Muscle of leg (tissue), 3 donors: ENCODE measurements at regions not wholly inside any gene's neighbourhood (a gene's known extent, or its start where the extent isn't known, plus 50 kb on each side); places are given as distances from the start of the nearest gene placed in this dataset.

Experiments
- DNase-seq: peaks from one replicate; pipeline ENCODE4 v3.0.0; 2013
- H3K27ac ChIP-seq: one replicate; pipeline ENCODE4 v1.5.1; 2013; ENCODE audit warnings: mild to moderate bottlenecking, low read length, control low read depth
- H3K27me3 ChIP-seq: one replicate; pipeline ENCODE4 v1.6.1; 2013; ENCODE audit warnings: low read length; ENCODE audit not compliant: control insufficient read depth, insufficient read depth
- H3K36me3 ChIP-seq: one replicate; pipeline ENCODE4 v1.6.1; 2013; ENCODE audit warnings: low read length; ENCODE audit not compliant: control insufficient read depth, insufficient read depth
- H3K4me1 ChIP-seq: one replicate; pipeline ENCODE4 v1.6.1; 2013; ENCODE audit warnings: low read length; ENCODE audit not compliant: control insufficient read depth, insufficient read depth
- H3K4me3 ChIP-seq: one replicate; pipeline ENCODE4 v1.5.1; 2013; ENCODE audit warnings: low read length, control low read depth
- H3K9me3 ChIP-seq: replicated peaks from 2 replicates; pipeline ENCODE4 v1.6.1; 2013; ENCODE audit warnings: low read depth, low read length; ENCODE audit not compliant: control insufficient read depth
- WGBS: methylation state at CpG from one replicate; pipeline ENCODE4 v1.1.5; 2013; ENCODE audit warnings: missing lambda C conversion rate; ENCODE audit not compliant: insufficient coverage; 5-methylcytosine and 5-hydroxymethylcytosine counted together

- no peak for DNase-seq
- no CpG with 5 or more reads among the region's 1 CpG for WGBS
- Histone ChIP-seq H3K4me1 (no peaks in the 10 kb centered on the region), H3K27ac (no peak overlapping the region), H3K27me3 (no peaks in the 10 kb centered on the region), H3K4me3 (no peak overlapping the region), H3K36me3 (no peaks in the 10 kb centered on the region), H3K9me3 (no peaks in the 10 kb centered on the region)
Observed at GRCh38 chrX:122666601-122667000, 517.5 kb upstream of the GRIA3 start.

- H3K27me3 ChIP-seq: no peaks in the 10 kb centered on the region
Observed at GRCh38 chrX:122667667-122668066, 516.4 kb upstream of the GRIA3 start.

DNA sequence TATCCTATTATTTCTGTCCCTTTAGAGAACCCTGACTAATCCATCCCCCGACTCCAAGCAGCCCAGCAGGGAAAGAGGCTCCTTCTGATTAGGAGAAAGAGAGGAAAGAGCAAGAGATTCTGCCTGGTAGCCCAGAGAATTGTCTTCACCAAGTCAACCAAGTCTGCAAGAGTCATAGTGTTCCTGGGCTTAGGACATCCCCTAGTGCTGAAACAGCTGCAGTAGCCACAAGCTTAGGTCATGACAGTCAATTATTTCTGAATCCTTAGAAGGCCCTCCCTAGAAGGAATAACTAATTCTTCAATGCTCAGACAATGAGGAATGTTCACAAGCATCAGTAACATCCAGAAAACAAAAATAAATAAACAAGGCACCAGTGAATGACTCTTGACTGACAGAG lies 480.3 kb upstream of the GRIA3 start:
- no CpG with 5 or more reads among the region's 1 CpG for WGBS
- H3K9me3 ChIP-seq: no peaks in the 10 kb centered on the region
- H3K27ac ChIP-seq: no peak overlapping the region
- H3K27me3 ChIP-seq: no peaks in the 10 kb centered on the region
- no peaks in the 10 kb centered on the region for H3K36me3 ChIP-seq
- no peak overlapping the region for H3K4me3 ChIP-seq
- DNase-seq: no peak
- H3K4me1 ChIP-seq: no peaks in the 10 kb centered on the region

More at GRCh38 chrX:122667667-122668066, 516.4 kb upstream of the GRIA3 start:
- no peaks in the 10 kb centered on the region for H3K36me3 ChIP-seq
- H3K27ac ChIP-seq: no peak overlapping the region
- no peak for DNase-seq
- H3K4me3 ChIP-seq: no peak overlapping the region
- no peaks in the 10 kb centered on the region for H3K9me3 ChIP-seq
- H3K4me1 ChIP-seq: no peaks in the 10 kb centered on the region
- WGBS: no CpG with 5 or more reads among the region's 3 CpGs

- no peaks in the 10 kb centered on the region for H3K4me1 ChIP-seq
- H3K36me3 ChIP-seq: no peaks in the 10 kb centered on the region
- no peak for DNase-seq
- no CpG with 5 or more reads among the region's 1 CpG for WGBS
- no peaks in the 10 kb centered on the region for H3K27me3 ChIP-seq
- no peak overlapping the region for H3K27ac ChIP-seq
- no peaks in the 10 kb centered on the region for H3K9me3 ChIP-seq
- no peak overlapping the region for H3K4me3 ChIP-seq
Observed at GRCh38 chrX:122739770-122740169, 444.3 kb upstream of the GRIA3 start.

GRCh38 chrX:122770581-122770980 lies 413.5 kb upstream of the GRIA3 start:
- WGBS: 63% methylated on average over 2 of the region's 3 CpGs
- no peak overlapping the region for H3K27ac ChIP-seq
- DNase-seq: no peak
- no peaks in the 10 kb centered on the region for H3K36me3 ChIP-seq
- no peak overlapping the region for H3K4me3 ChIP-seq
- no peaks in the 10 kb centered on the region for H3K9me3 ChIP-seq
- H3K4me1 ChIP-seq: no peaks in the 10 kb centered on the region
- H3K27me3 ChIP-seq: no peaks in the 10 kb centered on the region

GRCh38 chrX:122771933-122772332 lies 412.1 kb upstream of the GRIA3 start:
- no CpG with 5 or more reads among the region's 4 CpGs for WGBS
- H3K9me3 ChIP-seq: no peaks in the 10 kb centered on the region
- H3K27ac ChIP-seq: no peak overlapping the region
- H3K4me3 ChIP-seq: no peak overlapping the region
- H3K4me1 ChIP-seq: no peaks in the 10 kb centered on the region
- no peak for DNase-seq
- no peaks in the 10 kb centered on the region for H3K36me3 ChIP-seq
- H3K27me3 ChIP-seq: no peaks in the 10 kb centered on the region

- H3K27ac ChIP-seq: no peak overlapping the region
- no peaks in the 10 kb centered on the region for H3K27me3 ChIP-seq
- H3K9me3 ChIP-seq: no peaks in the 10 kb centered on the region
- no CpG with 5 or more reads among the region's 3 CpGs for WGBS
- H3K36me3 ChIP-seq: no peaks in the 10 kb centered on the region
- H3K4me1 ChIP-seq: no peaks in the 10 kb centered on the region
- DNase-seq: no peak
- no peak overlapping the region for H3K4me3 ChIP-seq
Observed at GRCh38 chrX:122777766-122778165, 406.3 kb upstream of the GRIA3 start.

DNA sequence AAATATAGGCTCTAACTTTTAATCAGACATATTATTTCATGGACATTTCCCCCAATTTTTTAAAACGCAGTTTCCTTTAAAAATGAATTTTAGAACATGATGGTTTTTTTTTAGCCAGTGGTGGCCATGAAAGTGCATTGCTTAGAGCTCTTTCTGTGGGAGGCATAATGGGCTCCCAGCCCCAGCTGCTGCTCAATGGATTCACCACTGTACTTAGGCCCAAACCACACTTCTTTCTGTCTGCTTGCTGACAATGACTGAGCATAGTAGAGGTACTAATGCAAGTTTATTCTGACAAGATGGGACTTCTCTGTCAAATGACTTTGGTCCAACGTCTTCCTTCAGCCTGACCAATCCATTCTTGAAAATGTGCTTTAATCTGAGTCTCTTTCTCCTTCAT lies 400.2 kb upstream of the GRIA3 start:
- H3K4me1 ChIP-seq: no peaks in the 10 kb centered on the region

GRCh38 chrX:122787231-122787630 lies 396.8 kb upstream of the GRIA3 start:
- Histone ChIP-seq H3K4me3 (no peak overlapping the region), H3K9me3 (no peaks in the 10 kb centered on the region), H3K36me3 (no peaks in the 10 kb centered on the region), H3K27ac (no peak overlapping the region), H3K4me1 (no peaks in the 10 kb centered on the region), H3K27me3 (no peaks in the 10 kb centered on the region)
- peak; percentile 54 for DNase-seq
- WGBS: no CpG with 5 or more reads among the region's 3 CpGs

More for the DNA sequence above, 400.2 kb upstream of the GRIA3 start:
- H3K4me3 ChIP-seq: no peak overlapping the region
- H3K36me3 ChIP-seq: no peaks in the 10 kb centered on the region
- WGBS: 17% methylated on average over 1 of the region's 2 CpGs
- no peaks in the 10 kb centered on the region for H3K9me3 ChIP-seq
- no peak overlapping the region for H3K27ac ChIP-seq
- no peak for DNase-seq
- no peaks in the 10 kb centered on the region for H3K27me3 ChIP-seq

DNA sequence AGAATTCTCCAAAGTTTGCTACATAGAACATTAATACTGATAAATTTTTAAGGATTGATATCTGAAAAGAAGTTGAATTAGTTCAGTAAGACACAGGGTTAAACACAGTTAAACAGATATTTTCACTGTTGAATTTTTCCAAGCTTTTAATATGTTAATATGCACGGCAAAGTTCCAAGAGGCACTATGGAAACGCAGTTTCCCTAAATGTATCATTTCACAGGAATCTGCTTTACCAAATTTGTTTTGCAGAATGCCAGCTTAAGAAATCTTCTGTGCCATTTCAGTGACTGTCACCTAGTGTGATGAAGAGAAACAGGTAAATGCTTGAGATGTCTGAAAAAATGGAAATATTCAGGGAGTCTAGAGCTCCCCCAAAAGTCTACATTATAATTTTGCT lies 395.9 kb upstream of the GRIA3 start:
- WGBS: no CpG with 5 or more reads among the region's 2 CpGs
- H3K4me3 ChIP-seq: no peak overlapping the region
- no peaks in the 10 kb centered on the region for H3K36me3 ChIP-seq
- H3K4me1 ChIP-seq: no peaks in the 10 kb centered on the region
- no peaks in the 10 kb centered on the region for H3K27me3 ChIP-seq
- H3K9me3 ChIP-seq: no peaks in the 10 kb centered on the region
- peak; percentile 26 for DNase-seq
- H3K27ac ChIP-seq: no peak overlapping the region

DNA sequence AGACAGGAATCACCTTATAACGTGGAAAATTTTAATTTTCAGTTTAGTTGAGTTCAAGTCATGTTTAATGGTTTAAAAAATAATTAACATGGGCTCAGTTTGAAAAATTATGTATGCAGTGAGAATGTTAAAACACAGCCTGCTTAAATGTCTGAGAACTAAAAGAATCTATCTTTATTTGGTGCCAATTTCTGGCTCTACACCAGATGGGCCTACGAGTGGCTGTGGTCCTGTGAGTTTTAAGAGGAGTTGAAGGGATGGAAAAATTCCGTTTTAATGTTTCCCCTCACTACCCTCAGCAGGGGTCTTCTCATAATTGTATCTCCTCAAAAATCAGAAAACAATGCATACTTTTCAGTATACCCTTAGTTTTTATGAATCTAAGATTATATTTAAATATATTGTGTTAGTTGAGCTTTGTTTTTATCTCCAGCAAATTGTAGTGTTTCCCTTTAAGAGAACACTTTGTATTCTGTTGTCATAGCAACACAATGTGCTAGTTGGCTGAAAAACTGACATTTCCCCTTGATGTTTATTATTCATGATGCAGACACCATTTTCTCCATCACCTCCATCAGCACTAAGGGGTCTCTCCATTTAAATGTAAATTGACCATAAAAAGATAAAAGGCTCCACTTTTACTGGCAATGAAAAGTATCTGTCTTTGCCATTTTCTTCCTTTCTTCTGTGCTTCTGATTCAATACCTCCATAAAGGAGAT lies 393.5 kb upstream of the GRIA3 start:
- Histone ChIP-seq H3K27ac (no peak overlapping the region), H3K27me3 (no peaks in the 10 kb centered on the region), H3K4me3 (no peak overlapping the region), H3K36me3 (no peaks in the 10 kb centered on the region), H3K4me1 (no peaks in the 10 kb centered on the region), H3K9me3 (no peaks in the 10 kb centered on the region)
- no CpG with 5 or more reads among the region's 3 CpGs for WGBS
- peak; percentile 4 for DNase-seq
